ENCODE measurements at regions not wholly inside any gene's neighbourhood (a gene's known extent, or its start where the extent isn't known, plus 50 kb on each side); places are given as distances from the start of the nearest gene placed in this dataset.
"Not testable (repeated sequence)": the region's sequence is repeated elsewhere in the genome, so short reads cannot be mapped to it uniquely, and the experiment has no call there.

DNA sequence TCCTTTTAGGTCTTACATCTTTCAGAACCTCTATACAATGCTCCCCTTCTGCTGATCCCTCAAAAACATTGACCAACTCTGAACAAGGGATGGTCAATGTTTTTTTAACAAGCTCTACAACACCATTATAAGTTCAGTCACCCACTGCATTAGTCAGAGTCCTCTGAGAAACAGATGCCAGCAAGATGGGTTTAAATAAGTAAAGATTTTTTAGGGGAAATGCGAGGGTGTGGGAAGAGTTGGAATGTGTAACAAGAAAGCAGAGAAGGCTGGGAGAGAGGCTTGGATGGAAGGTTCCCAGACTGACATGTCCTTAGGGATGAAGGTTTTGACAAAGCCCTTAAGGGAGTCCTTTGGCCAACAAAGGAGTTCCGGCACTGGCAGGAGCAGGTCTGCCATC, 478.3 kb downstream of the FRK start:
- ChIA-PET POLR2A (no interaction called here), CTCF (no interaction called here)

GRCh38 chr6:115579565-115579964, 481.1 kb downstream of the FRK start:
- POLR2A ChIA-PET, CTCF ChIA-PET: not testable (repeated sequence)

DNA sequence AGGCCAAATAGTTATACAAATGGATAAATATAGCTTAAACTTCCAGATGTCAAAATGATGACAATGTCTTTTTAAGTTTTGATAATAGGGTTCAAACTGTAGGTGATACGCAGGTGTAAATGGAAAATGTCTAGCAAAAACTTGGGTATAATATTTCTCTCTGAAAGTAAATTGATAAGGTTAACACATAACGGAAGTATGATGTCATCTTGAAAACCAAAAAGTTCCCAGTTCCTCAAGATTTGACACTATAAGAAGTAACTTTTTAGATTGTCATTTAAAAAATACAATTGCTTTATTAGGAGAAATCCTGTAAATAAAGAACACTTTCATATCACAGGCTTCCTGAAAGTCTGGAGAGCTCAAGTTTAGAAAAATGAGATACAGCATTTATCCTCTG, 483.4 kb downstream of the FRK start:
- POLR2A ChIA-PET: no interaction called here
- CTCF ChIA-PET: interaction anchor here (1.5 kb wide), 1 partner anchor 11 kb away, joined by 4 read pairs; no protein-coding TSS in a partner anchor

DNA sequence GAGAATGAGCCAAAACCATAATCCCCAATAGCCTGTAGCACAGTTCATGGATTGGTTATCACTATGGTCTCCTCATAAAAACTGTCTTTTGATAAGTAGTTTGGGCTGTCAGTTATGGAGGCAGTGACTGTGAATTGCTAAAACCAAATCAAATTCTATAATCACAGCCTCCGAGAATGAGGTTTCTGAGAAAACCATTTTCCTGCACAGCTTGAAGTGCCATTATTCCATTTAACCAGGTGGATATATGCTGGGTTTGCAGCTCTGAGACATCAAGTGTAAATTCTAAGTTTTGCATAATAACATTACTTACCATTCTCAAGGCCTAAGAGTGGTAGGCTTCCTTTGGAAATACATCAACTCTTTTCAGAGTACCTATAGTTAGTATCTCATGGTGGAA, 485.4 kb downstream of the FRK start:
- ChIA-PET POLR2A (no interaction called here), CTCF (no interaction called here)

- ChIA-PET CTCF (no interaction called here), POLR2A (no interaction called here)
These were observed 486.8 kb downstream of the FRK start for GRCh38 chr6:115573861-115574260.

DNA sequence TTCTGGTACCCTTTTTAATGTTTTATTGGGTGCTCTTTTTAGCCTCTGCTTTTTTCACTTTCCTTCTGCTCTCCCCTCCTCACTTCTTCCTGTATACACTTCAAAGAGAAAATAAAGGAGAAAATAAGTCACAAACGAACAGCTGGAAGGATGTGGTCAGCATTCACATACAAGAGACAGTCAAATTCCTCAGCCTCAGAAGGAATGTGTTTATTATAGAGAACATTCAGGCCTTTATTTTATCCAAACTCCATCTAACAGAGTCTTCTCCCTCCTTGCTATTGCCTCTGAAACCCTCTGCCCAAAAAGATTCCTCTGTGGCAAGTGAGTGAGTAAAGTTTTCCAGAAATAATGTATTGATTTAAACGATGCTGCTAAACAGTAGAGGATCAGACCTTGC, 490.4 kb downstream of the FRK start:
- ChIA-PET CTCF (no interaction called here), POLR2A (no interaction called here)

DNA sequence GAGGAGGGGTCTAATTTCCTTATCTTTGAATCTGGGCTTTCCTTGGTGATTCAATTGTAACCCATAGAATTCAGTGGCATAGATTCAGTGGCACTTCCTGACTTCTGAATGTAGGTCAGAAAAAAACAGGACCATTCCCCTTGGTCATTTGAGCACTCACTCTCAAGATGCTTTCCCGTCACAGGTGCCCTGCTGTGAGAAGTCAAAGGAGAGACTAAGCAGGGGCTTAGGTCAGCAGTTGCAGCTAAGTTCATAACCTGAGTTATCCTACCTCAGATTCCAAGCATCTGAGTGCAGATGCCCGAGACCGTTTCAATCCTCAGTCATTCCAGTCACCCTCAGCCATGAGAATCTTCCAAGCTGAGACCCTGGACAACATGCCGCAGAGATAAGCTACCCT, 506.6 kb downstream of the FRK start:
- POLR2A ChIA-PET: no interaction called here
- CTCF ChIA-PET: no interaction called here

DNA sequence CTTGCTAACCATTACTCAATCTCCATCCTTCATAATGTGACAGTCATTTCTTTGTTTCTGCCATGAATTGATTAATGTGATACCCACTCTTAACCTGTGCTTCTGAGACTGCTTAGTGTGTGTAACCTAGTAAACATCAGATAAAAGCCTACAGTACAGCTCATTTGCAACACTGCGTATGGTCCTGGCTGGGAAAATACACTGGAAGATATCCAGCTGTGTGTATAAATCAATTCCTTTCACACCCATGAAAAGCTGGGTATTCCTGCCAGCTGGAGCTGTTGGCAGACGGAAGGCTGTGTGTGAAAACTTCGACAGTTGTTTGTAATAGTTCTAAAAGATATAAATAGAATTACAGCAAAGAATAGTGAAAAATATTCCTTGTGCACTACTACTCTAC, 509.2 kb downstream of the FRK start:
- ChIA-PET POLR2A (no interaction called here), CTCF (no interaction called here)

DNA sequence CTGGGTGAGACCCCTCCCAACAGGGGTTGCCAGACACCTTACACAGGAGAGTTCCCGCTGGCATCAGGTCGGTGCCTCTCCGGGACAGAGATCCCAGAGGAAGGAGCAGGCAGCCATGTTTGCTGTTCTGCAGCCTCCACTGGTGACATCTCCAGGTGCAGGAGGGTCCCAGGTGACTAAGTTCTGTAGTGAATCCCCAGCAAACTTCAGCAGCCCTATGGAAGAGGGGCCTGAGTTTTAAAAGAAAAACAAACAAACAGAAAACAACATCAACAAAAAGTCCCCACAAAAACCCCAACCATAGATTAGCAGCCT, 515.1 kb downstream of the FRK start:
- ChIA-PET POLR2A (no interaction called here), CTCF (no interaction called here)

GRCh38 chr6:115544765-115545671, 515.7 kb downstream of the FRK start:
- POLR2A ChIA-PET: no interaction called here
- CTCF ChIA-PET: no interaction called here

- ChIA-PET POLR2A (no interaction called here), CTCF (no interaction called here)
These were observed 520.4 kb downstream of the FRK start for GRCh38 chr6:115540077-115540869.

DNA sequence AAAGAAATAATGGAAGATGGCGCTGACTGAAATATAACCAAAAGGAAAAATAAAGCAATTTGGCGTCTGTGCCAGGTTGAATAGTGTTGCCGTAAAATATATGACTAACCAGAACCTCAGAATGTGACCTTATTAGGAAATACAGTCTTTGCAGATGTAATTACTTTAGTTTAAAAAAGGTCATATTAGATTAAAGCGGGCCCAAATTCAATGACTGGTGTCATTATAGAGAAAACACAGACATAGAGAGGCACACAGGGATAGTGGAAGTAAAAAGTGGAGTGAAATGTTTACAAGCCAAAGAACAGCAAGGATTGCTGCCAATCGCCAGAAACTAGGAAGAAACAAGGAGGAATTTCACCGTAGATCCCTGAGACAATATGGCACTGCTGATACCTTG, 521.2 kb downstream of the FRK start:
- ChIA-PET CTCF (no interaction called here), POLR2A (no interaction called here)

DNA sequence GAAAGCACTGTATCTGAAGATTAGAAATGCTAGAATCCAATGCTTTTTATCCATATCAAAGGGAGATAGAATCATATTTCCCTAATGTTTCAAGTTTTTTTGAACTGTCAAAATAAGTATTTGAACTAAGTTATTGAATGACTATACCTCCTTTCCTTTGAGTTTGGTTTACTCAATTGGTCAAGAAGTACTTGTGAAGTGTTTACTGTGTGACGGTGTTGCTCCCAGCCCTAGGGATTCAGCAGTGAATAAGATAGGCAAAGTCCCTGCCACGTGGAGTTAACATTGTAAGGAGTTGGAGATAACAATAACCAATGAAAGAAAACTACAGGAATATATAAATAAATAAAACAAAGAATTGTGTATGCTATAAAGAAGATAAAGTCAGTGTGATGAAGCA, 535.9 kb downstream of the FRK start:
- ChIA-PET POLR2A (no interaction called here), CTCF (no interaction called here)

- CTCF ChIA-PET, POLR2A ChIA-PET: not testable (repeated sequence)
These were observed 538.9 kb downstream of the FRK start for GRCh38 chr6:115521747-115522146.

- CTCF ChIA-PET: no interaction called here
- POLR2A ChIA-PET: no interaction called here
These were observed 546.0 kb downstream of the FRK start for GRCh38 chr6:115514656-115515055.

DNA sequence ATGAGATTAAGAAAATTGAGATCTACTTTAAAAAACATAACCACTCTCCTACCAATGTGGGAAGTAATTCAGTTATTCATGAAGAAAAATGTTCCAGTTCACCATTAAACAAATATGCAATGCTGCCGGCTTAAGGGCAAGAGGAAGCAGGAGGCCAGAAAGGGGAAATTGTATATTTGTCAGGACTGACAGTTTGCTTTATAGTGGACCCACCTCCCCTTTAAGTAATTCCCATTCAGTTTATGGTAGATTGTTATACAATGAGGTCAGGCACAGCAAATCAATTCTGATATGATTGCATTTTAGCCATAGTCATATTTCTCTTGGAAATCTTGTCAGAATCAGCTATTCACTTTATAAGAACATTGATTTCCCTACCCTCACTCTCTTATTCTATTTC, 547.8 kb downstream of the FRK start:
- POLR2A ChIA-PET: no interaction called here
- CTCF ChIA-PET: no interaction called here

- ChIA-PET POLR2A (no interaction called here), CTCF (no interaction called here)
These were observed 548.9 kb downstream of the FRK start for GRCh38 chr6:115511771-115512170.

GRCh38 chr6:115502432-115502831, 558.3 kb downstream of the FRK start:
- CTCF ChIA-PET, POLR2A ChIA-PET: not testable (repeated sequence)

DNA sequence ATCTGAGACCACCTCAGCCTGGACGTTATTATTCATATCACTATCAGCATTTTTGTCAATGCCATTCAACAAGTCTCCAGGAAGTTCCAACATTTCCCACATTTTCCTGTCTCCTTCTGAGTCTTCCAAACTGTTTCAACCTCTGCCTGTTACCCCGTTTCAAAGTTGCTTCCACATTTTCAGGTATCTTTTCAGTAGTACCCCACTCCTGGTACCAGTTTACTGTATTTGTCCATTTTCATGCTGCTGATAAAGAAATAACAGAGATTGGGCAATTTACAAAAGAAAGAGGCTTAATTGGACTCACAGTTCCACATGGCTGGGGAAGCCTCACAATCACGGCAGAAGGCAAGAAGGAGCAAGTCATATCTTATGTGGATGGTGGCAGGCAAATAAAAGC, 565.5 kb downstream of the FRK start:
- POLR2A ChIA-PET: no interaction called here
- CTCF ChIA-PET: no interaction called here

DNA sequence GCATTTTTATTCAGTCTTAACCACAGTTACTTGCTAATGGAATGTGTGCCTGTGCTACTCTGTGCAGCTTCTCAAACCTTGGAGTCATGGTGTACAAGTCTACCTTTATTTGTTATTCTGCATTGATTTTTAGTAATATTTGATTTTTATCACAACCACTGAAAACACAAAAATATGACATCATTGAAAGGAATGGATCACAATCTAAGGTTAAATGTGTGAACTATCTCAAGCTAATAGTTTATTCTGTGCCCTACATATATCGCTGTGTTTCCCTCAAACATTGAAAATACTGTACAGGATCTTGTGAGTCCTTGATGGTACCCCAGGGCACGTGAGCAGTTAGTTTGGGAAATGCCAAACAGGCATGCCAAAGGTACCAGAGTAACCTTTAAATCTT, 573.4 kb downstream of the FRK start:
- POLR2A ChIA-PET: no interaction called here
- CTCF ChIA-PET: no interaction called here

DNA sequence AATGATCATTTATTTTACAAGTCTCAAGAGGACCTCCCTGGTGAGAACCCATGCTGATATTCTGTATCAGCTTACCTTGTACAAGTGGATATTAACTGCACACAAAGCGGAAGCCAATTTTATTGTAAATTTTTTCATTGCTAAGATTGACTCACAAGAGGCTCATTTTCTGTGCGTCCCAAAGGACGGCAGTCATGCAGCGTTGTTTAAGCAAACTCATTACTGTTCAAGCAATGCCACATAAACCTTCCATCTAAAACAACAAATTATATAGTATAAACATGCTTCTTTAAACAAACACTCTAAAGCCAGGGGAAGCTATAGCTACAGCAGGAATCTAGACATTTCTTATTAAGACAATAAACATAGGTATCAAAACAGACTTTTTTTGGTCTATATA, 575.3 kb downstream of the FRK start:
- POLR2A ChIA-PET: no interaction called here
- CTCF ChIA-PET: no interaction called here

DNA sequence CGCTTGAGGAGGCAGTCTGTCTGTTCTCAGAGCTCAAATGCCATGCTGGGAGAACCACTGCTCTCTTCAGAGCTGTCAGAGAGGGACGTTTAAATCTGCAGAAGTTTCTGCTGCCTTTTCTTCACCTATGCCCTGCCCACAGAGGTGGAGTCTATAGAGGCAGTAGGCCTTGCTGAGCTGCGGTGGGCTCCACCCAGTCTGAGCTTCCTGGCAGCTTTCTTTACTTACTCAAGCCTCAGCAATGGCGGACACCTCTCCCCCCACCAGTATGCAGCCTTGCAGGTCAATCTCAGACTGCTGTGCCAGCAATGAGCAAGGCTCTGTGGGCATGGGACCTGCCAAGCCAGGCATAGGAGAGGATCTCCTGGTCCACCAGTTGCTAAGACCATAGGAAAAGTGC, 580.1 kb downstream of the FRK start:
- CTCF ChIA-PET, POLR2A ChIA-PET: not testable (repeated sequence)
